NCI-H510A (cell line): ENCODE measurements at regions not wholly inside any gene's neighbourhood (a gene's known extent, or its start where the extent isn't known, plus 50 kb on each side); places are given as distances from the start of the nearest gene placed in this dataset.

Experiments
- DNase-seq: peaks from one replicate; lab custom pipeline; 2025; lab: John Stamatoyannopoulos, UW

- DNase-seq, result no peak
These were observed 721.2 kb downstream of the XPNPEP1 start for GRCh38 chr10:109202111-109202510.

- no peak for DNase-seq
These were observed 722.7 kb downstream of the XPNPEP1 start for GRCh38 chr10:109200646-109201045.

- no peak for DNase-seq
These were observed 731.5 kb downstream of the XPNPEP1 start for GRCh38 chr10:109191823-109192222.

- DNase-seq, result no peak
These were observed 732.0 kb downstream of the XPNPEP1 start for GRCh38 chr10:109191341-109191740.

- DNase-seq, result no peak
These were observed 735.6 kb downstream of the XPNPEP1 start for GRCh38 chr10:109187677-109188076.

- DNase-seq, result no peak
These were observed 739.9 kb downstream of the XPNPEP1 start for GRCh38 chr10:109183366-109183765.

GRCh38 chr10:109178591-109178990, 744.7 kb downstream of the XPNPEP1 start:
- DNase-seq, result no peak

- DNase-seq, result no peak
These were observed 748.8 kb downstream of the XPNPEP1 start for GRCh38 chr10:109174526-109174925.

GRCh38 chr10:109173937-109174336, 749.4 kb downstream of the XPNPEP1 start:
- no peak for DNase-seq

- no peak for DNase-seq
These were observed 750.2 kb downstream of the XPNPEP1 start for GRCh38 chr10:109173121-109173520.

- no peak for DNase-seq
These were observed 756.4 kb downstream of the XPNPEP1 start for GRCh38 chr10:109166935-109167334.

- DNase-seq, result no peak
These were observed 764.0 kb downstream of the XPNPEP1 start for GRCh38 chr10:109159351-109159750.

GRCh38 chr10:109156396-109156795, 766.9 kb downstream of the XPNPEP1 start:
- no peak for DNase-seq

- DNase-seq, result no peak
These were observed 773.5 kb downstream of the XPNPEP1 start for GRCh38 chr10:109149666-109150350.

GRCh38 chr10:109127363-109127762, 795.9 kb downstream of the XPNPEP1 start:
- no peak for DNase-seq

- DNase-seq, result no peak
These were observed 796.8 kb downstream of the XPNPEP1 start for GRCh38 chr10:109126541-109126940.

GRCh38 chr10:109126016-109126415, 797.3 kb downstream of the XPNPEP1 start:
- no peak for DNase-seq

GRCh38 chr10:109115179-109115578, 808.1 kb downstream of the XPNPEP1 start:
- no peak for DNase-seq

GRCh38 chr10:109114579-109114978, 808.7 kb downstream of the XPNPEP1 start:
- no peak for DNase-seq

- no peak for DNase-seq
These were observed 816.7 kb downstream of the XPNPEP1 start for GRCh38 chr10:109106604-109107003.

- DNase-seq, result no peak
These were observed 817.6 kb downstream of the XPNPEP1 start for GRCh38 chr10:109105725-109106124.

GRCh38 chr10:109104806-109105205, 818.5 kb downstream of the XPNPEP1 start:
- no peak for DNase-seq

GRCh38 chr10:109103278-109103677, 820.0 kb downstream of the XPNPEP1 start:
- no peak for DNase-seq

- no peak for DNase-seq
These were observed 833.5 kb downstream of the XPNPEP1 start for GRCh38 chr10:109089779-109090178.
